ENCODE measurements at regions not wholly inside any gene's neighbourhood (a gene's known extent, or its start where the extent isn't known, plus 50 kb on each side); places are given as distances from the start of the nearest gene placed in this dataset.
A peak's percentile ranks its signal among the peaks of the same experiment; 100 is the strongest.

DNA sequence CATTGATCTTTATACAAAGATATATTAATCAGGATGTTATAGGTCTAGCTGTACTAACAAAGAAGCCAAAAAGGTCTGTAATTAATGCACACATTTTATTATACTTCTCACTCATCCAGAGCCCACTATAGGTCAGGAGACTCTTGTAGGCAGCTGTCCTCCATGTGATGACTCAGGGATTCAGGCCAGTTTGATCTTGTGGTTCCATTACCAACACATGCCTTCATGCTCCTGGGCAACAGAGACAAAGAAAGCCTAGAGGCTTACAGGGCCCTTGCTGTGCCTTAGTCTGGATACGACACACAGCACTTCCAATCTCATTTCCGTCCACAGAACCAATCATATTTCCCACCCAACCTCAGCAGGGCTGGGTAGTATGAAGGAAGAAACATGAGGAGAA lies 150.3 kb upstream of the NCAM1 start:
- H3K27ac Mint-ChIP-seq: no peak overlapping the region
- H3K4me3 Mint-ChIP-seq: no peak overlapping the region
- H3K9me3 Mint-ChIP-seq: peaks cover 13% of the 10 kb centered on the region
- H3K27me3 Mint-ChIP-seq (ENCODE audit: low read depth): peaks cover 6% of the 10 kb centered on the region
- H3K36me3 Mint-ChIP-seq (ENCODE audit: low read depth): no peaks in the 10 kb centered on the region
- peaks cover 57% of the 10 kb centered on the region for H3K4me1 Mint-ChIP-seq
- no peak for TF ChIP-seq CTCF (IDR thresholded peaks at IDR 0.05; ENCODE audit: unreplicated experiment in 3 of 3)

GRCh38 chr11:112811783-112812182 lies 149.4 kb upstream of the NCAM1 start:
- TF ChIP-seq CTCF (IDR thresholded peaks at IDR 0.05; ENCODE audit: unreplicated experiment in 3 of 3): no peak
- H3K4me1 Mint-ChIP-seq: peaks cover 50% of the 10 kb centered on the region
- no peaks in the 10 kb centered on the region for H3K36me3 Mint-ChIP-seq (ENCODE audit: low read depth)
- H3K27me3 Mint-ChIP-seq (ENCODE audit: low read depth): peaks cover 6% of the 10 kb centered on the region
- peak overlapping the region in 1 of 3 experiments; percentile 9 for H3K27ac Mint-ChIP-seq
- H3K9me3 Mint-ChIP-seq: peaks cover 13% of the 10 kb centered on the region
- no peak overlapping the region for H3K4me3 Mint-ChIP-seq

DNA sequence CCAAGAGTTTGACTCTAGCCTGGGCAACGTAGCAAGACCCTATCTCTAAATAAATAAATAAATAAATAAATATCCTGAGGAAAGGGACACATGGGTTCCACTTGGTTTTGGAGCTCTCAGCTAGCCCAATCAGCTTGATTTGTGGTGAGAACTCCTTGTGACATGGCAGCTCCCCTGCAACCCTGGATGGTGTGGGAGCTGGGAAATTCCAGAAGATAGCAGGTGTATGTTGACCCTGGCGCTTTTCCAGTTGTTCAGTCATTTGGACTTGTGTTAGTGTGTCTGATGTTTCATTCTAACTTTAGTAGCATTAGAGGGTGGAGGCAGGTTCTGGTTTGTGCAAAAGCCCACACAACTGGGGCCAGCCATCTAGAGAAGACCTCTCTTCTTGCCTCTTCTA lies 148.5 kb upstream of the NCAM1 start:
- peaks cover 41% of the 10 kb centered on the region for H3K4me1 Mint-ChIP-seq
- TF ChIP-seq CTCF (IDR thresholded peaks at IDR 0.05; ENCODE audit: unreplicated experiment in 3 of 3): no peak
- H3K27ac Mint-ChIP-seq: no peak overlapping the region
- no peaks in the 10 kb centered on the region for H3K36me3 Mint-ChIP-seq (ENCODE audit: low read depth)
- no peak overlapping the region for H3K4me3 Mint-ChIP-seq
- peaks cover 11% of the 10 kb centered on the region for H3K27me3 Mint-ChIP-seq (ENCODE audit: low read depth)
- peaks cover 13% of the 10 kb centered on the region for H3K9me3 Mint-ChIP-seq

DNA sequence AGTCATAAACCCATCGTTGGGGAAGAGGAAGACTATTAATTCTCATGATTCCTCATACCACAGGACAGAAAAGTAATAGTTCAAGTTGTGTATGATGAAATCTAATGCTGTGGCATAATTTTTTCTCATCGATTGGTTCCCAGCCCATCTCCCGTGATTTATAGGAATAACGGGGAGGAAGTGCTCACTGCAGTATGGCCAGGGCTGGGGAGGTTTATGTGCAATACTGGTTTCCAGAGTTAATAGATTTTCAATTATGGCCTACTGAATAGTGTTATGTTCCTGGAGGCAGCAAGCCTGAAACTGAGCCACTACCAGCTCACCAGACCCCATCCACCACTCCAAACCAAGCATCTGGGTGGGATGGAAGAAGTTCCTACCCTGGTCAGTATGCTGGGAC lies 147.1 kb upstream of the NCAM1 start:
- no peak overlapping the region for H3K4me3 Mint-ChIP-seq
- H3K4me1 Mint-ChIP-seq: peaks cover 26% of the 10 kb centered on the region
- H3K36me3 Mint-ChIP-seq (ENCODE audit: low read depth): no peaks in the 10 kb centered on the region
- peaks cover 13% of the 10 kb centered on the region for H3K9me3 Mint-ChIP-seq
- TF ChIP-seq CTCF (IDR thresholded peaks at IDR 0.05; ENCODE audit: unreplicated experiment in 3 of 3): no peak
- H3K27me3 Mint-ChIP-seq (ENCODE audit: low read depth): peaks cover 11% of the 10 kb centered on the region
- H3K27ac Mint-ChIP-seq: no peak overlapping the region

DNA sequence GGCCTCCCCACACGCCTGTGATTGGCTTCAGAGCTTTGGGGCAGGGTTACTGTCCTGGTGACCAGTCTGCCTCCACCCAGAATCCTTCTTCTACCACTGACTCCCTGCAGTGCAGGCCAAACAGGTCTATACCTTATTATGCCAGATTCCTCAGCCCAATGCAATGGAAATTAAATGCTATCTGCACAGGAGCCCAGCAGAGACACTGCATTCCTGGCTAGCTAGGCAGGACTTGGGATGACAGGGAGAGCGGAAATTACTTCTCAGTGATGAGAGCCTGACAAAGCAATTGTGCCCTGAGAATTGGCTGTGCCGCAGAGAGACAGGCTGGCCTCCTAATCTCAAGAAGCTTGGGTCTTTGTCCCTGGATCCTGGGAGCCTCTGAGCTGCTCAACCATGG lies 143.8 kb upstream of the NCAM1 start:
- Mint-ChIP-seq H3K27ac (no peak overlapping the region), H3K9me3 (peaks cover 7% of the 10 kb centered on the region)

More for the DNA sequence above, 143.8 kb upstream of the NCAM1 start:
- TF ChIP-seq CTCF (IDR thresholded peaks at IDR 0.05; ENCODE audit: unreplicated experiment in 3 of 3): no peak
- H3K36me3 Mint-ChIP-seq (ENCODE audit: low read depth): no peaks in the 10 kb centered on the region
- peaks cover 12% of the 10 kb centered on the region for H3K4me1 Mint-ChIP-seq
- peaks cover 9% of the 10 kb centered on the region for H3K27me3 Mint-ChIP-seq (ENCODE audit: low read depth)
- no peak overlapping the region for H3K4me3 Mint-ChIP-seq
